GM18507 (cell line): ENCODE measurements at regions not wholly inside any gene's neighbourhood (a gene's known extent, or its start where the extent isn't known, plus 50 kb on each side); places are given as distances from the start of the nearest gene placed in this dataset.

Experiments used
- DNase-seq: peaks from one replicate; pipeline ENCODE4 v3.0.0; 2011; ENCODE audit warnings: low read depth; ENCODE audit not compliant: insufficient read length; ENCODE audit errors: extremely low spot score
- FAIRE-seq: peaks from 2 replicates; lab custom pipeline; 2011; peaks lifted over from hg19 to GRCh38; lab: Jason Lieb, UNC

- FAIRE-seq (peak; percentile 82), DNase-seq (peak; percentile 39)
These were observed 50.0 kb upstream of the SLC19A1 start for GRCh38 chr21:45592208-45592619.

GRCh38 chr21:45592626-45593134 is 50.4 kb upstream of the SLC19A1 start:
- DNase-seq (no peak), FAIRE-seq (no peak)

- DNase-seq, result no peak
- FAIRE-seq, result no peak
These were observed 50.1 kb upstream of the PCBP3 start for GRCh38 chr21:45593162-45594022.
